HG03066 (cell line): ENCODE measurements at regions not wholly inside any gene's neighbourhood (a gene's known extent, or its start where the extent isn't known, plus 50 kb on each side); places are given as distances from the start of the nearest gene placed in this dataset.
"Not testable (repeated sequence)": the region's sequence is repeated elsewhere in the genome, so short reads cannot be mapped to it uniquely, and the experiment has no call there.

Source experiments
- ATAC-seq: cut with Tn5 transposase; IDR thresholded peaks from one replicate; pipeline ENCODE4 v1.9.1; 2021; ENCODE audit warnings: low read depth; ENCODE audit not compliant: unreplicated experiment

- no peak for ATAC-seq
Observed at GRCh38 chr1:61581251-61581650, 143.7 kb downstream of the TM2D1 start.

DNA sequence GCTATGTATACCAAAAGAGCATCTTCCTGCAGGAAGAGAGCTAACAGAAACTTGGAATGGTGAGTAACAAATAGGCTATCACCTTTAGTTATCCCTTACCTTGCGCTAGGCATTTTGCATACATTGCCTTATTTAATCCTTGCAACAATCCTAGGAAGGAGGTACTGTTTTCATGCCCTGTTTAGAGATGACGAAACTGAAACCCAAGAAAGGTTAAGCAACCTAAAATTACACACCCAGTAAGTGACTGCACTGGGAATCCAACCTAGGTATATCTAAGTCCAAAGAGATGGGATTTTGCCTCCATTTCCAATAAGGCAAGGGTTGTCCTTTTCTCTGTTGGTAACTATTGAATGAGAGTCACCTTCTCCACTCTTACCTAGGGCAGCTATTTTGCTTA is 144.5 kb downstream of the TM2D1 start:
- ATAC-seq = no peak

GRCh38 chr1:61579802-61580201 is 145.1 kb downstream of the TM2D1 start:
- no peak for ATAC-seq

DNA sequence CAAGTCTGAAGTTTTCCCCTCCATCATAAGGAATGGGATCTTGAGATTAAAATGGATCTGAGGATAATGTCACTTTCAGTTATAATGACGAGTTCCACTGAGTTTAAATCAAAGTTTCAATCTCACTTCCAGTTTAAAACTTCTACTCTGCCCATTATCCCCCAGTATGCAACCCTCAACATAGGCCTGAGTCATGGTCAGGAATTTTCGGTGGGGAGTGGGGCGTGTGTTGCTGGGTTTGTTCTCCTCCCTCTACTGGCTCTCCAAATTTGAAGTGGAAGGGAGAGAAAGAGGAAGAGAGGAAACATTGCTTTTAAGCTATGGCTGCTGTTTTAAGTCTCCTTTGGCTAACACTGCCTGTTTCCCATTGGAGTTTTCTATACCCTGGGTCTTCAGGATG is 152.9 kb downstream of the TM2D1 start:
- no peak for ATAC-seq

GRCh38 chr1:61570191-61570590 is 154.8 kb downstream of the TM2D1 start:
- no peak for ATAC-seq

DNA sequence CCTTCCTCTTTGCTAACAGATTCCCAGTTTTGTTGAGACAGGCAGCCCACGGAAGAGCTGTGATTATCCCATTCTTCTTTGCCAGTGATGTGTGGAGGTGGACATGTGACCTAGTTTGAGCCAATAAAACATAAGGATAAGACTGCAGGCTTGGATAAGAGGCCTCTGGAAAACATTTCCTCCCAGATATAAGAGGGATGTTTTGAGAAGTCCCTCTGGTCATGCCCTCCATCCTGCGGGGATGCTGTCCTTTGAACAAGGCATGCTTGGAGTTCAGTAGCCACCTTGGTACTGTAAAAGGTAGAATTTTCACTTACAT is 155.7 kb downstream of the TM2D1 start:
- ATAC-seq = no peak

GRCh38 chr1:61568460-61569302 is 156.3 kb downstream of the TM2D1 start:
- no peak for ATAC-seq

- no peak for ATAC-seq
Observed at GRCh38 chr1:61566177-61566576, 158.8 kb downstream of the TM2D1 start.

GRCh38 chr1:61563611-61564010 is 161.3 kb downstream of the TM2D1 start:
- no peak for ATAC-seq

DNA sequence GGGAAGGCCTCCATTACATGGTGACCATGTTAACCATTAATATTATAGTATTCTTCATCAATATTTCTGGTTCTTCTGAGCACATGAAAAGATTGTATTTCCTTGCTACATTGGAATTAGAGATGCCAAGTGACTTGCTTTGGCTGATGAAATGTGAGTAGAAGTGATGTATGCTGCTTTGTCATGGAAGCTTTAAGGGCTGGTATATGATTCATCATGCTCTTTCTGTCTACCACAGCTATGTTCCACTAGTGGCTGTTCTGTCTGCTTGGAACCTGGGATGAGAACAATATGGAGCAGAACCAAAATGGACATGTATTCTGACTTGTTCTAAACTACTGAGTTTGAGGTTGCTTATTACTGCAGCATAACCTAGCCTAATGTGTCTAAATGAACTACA is 163.3 kb downstream of the TM2D1 start:
- no peak for ATAC-seq

- no peak for ATAC-seq
Observed at GRCh38 chr1:61560385-61560784, 164.6 kb downstream of the TM2D1 start.

DNA sequence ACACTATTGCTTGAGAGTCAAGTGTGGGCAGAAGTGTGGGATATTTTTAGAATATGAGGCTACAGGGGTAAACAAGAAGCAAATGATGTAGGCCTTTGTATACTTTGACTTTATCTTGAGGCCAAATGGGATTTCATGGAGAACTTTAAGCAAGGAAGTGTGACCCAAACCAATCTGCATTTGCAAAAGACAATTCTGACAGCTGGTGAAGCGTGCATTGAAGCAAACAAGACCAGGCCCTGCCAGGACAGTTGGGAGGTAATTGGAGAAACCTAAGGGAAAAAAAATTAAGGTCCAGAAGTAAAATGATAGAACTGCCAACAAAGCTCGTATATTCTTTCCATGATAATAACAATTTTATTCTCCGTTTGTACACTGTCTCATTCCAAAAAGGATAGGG is 168.3 kb downstream of the TM2D1 start:
- no peak for ATAC-seq

DNA sequence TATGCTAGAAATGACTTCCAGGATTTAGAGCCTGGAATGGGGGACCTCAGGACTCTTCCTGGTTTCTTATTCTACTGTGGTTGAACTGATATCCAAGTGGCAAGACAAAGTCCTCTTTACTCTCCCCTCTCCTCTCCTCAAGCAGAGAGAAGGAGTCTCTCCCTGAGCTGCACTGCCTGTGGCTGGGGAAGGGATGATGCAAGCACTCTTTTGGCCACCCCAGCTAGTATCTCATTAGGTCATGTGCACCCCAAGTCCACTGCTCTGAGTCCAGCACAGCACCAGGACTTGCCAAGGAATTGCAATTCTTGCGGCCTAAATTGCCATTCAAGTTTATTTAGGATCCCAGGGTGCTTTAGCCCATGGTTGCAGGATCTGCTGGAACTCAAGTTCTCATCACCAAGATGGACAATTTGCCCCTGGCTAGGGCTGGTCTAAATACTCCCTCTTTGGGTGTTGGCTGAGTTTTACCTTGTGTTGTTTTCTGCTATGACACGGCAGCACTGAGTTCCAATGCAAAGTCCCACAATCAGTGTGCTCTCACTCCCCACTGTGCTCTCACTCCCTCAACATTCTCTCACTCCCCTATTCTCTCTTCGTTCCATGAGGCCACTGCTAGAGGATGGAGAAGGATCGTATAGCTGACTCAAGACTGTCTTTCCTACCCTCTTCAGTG is 172.2 kb downstream of the TM2D1 start:
- no peak for ATAC-seq

- ATAC-seq = not testable (repeated sequence)
Observed at GRCh38 chr1:61547302-61547701, 177.6 kb downstream of the TM2D1 start.

- ATAC-seq = not testable (repeated sequence)
Observed at GRCh38 chr1:61544870-61545269, 180.1 kb downstream of the TM2D1 start.

DNA sequence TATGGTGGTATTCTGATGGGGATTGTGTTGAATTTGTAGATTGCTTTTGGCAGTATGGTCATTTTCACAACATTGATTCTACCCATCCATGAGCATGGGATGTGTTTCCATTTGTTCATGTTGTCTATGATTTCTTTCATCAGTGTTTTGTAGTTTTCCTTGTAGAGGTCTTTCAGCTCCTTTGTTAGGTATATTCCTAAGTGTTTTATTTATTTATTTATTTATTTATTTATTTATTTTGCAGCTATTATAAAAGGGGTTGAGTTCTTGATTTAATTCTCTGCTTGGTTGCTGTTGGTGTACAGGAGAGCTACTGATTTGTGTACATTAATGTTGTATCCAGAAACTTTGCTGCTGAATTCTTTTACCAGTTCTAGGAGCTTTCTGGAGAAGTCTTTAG is 181.4 kb downstream of the TM2D1 start:
- ATAC-seq = not testable (repeated sequence)

DNA sequence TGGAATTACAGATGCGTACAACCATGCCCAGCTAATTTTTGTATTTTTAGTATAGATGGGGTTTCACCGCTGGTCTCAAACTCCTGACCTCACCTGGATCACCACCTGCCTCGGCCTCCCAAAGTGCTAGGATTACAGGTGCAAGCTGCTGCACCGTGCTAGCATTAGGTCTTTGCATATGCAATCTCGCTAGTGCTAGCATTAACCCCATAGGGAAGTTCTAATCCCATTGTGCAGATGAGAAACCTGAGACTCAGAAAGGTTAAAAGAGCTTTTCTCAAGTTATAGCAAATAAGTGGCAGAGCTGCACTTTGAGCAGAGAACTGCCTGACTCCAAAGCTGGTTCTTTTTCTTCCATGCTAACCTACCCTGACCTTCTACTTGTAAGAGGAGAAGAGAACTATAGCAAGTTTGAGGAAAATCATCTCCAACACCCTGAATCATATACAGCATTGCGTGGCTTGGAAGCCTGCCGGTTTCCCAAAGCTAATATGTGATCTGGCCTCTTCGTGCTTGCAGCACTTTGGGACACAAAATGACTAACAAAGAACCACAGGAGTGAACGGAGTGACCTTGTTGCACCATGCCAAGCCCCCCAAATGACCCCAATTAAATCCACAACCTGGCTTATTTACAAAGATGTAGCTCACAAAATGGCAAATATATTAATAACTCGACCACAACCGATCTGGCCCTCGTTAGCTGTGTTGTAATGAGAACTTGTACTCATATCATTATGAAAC is 185.1 kb downstream of the TM2D1 start:
- no peak for ATAC-seq

DNA sequence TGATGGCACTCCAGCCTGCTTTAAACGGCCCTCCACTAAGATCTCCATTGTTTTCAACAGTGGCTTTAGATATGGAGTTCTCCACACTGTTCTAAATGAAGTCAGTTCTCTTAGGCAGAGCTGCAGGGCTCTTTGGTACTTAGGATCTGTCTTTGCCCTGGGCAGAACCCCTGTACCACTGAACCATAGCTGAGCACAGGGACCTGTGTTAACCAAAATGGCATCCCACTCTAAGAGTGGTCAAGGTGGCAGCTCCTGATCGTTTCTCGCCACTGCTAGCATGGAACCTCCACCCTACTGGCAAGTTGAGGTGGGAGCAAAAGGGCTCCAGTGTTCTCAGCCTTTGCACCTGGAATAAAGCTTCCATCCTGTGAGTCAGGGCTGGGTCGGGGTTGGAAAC is 186.7 kb downstream of the TM2D1 start:
- ATAC-seq = no peak

- no peak for ATAC-seq
Observed at GRCh38 chr1:61536174-61537108, 188.5 kb downstream of the TM2D1 start.

GRCh38 chr1:61534847-61535246 is 190.1 kb downstream of the TM2D1 start:
- no peak for ATAC-seq
